BE2C (cell line): ENCODE measurements at regions not wholly inside any gene's neighbourhood (a gene's known extent, or its start where the extent isn't known, plus 50 kb on each side); places are given as distances from the start of the nearest gene placed in this dataset.

Experiments
- DNase-seq: peaks from one replicate; pipeline ENCODE4 v3.0.0-alpha.2; 2020
- H3K27me3 ChIP-seq: fragments of 250-450 bp; sonication (Bioruptor Pico); 2 replicates; pipeline ENCODE4 v1.5.1; 2020; ENCODE audit warnings: mild to moderate bottlenecking
- H3K36me3 ChIP-seq: fragments of 250-450 bp; sonication (Bioruptor Pico); 2 replicates; pipeline ENCODE4 v1.5.1; 2020; ENCODE audit warnings: mild to moderate bottlenecking
- H3K4me1 ChIP-seq: fragments of 250-450 bp; sonication (Bioruptor Pico); 2 replicates; pipeline ENCODE4 v1.5.1; 2020
- H3K4me3 ChIP-seq: 2 replicates; pipeline ENCODE4 v1.5.1; 2011; ENCODE audit warnings: low read depth, low read length
- H3K9me3 ChIP-seq: fragments of 250-450 bp; sonication (Bioruptor Pico); 2 replicates; pipeline ENCODE4 v1.5.1; 2020
- TF ChIP-seq, protein P1 (sequence below): IDR thresholded peaks from 2 replicates; pipeline ENCODE4 v1.5.1; 2012; ENCODE audit warnings: mild to moderate bottlenecking, low read depth, low read length

GRCh38 chr11:25991476-25991875 is 340.5 kb upstream of the ANO3 start:
- Histone ChIP-seq H3K27me3 (no peaks in the 10 kb centered on the region), H3K9me3 (no peaks in the 10 kb centered on the region), H3K4me1 (no peaks in the 10 kb centered on the region), H3K36me3 (no peaks in the 10 kb centered on the region), H3K4me3 (no peak overlapping the region)
- DNase-seq = no peak
- TF ChIP-seq, protein P1, sequence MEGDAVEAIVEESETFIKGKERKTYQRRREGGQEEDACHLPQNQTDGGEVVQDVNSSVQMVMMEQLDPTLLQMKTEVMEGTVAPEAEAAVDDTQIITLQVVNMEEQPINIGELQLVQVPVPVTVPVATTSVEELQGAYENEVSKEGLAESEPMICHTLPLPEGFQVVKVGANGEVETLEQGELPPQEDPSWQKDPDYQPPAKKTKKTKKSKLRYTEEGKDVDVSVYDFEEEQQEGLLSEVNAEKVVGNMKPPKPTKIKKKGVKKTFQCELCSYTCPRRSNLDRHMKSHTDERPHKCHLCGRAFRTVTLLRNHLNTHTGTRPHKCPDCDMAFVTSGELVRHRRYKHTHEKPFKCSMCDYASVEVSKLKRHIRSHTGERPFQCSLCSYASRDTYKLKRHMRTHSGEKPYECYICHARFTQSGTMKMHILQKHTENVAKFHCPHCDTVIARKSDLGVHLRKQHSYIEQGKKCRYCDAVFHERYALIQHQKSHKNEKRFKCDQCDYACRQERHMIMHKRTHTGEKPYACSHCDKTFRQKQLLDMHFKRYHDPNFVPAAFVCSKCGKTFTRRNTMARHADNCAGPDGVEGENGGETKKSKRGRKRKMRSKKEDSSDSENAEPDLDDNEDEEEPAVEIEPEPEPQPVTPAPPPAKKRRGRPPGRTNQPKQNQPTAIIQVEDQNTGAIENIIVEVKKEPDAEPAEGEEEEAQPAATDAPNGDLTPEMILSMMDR = no peak

DNA sequence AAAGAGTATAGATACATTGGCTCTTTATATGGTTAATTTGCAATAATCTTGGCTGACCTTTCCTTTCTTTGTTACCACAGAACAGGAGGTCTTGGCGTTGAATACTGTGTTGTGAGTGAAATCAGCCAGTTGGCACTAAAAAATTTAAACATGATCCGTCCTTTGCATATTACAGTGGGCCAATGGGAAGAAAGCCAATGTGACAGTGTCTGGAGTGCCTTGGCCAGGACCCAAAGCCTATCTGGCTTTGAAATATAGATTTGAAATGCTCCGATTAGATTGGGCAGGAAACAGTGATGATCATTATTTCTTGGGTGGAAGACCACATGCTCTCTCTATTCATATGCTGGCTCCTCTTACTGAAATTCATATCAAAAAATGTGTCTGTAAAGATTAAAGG is 339.6 kb upstream of the ANO3 start:
- no peaks in the 10 kb centered on the region for H3K27me3 ChIP-seq
- TF ChIP-seq, protein P1 = no peak
- no peak for DNase-seq
- no peak overlapping the region for H3K4me3 ChIP-seq
- no peaks in the 10 kb centered on the region for H3K9me3 ChIP-seq
- H3K4me1 ChIP-seq = no peaks in the 10 kb centered on the region
- no peaks in the 10 kb centered on the region for H3K36me3 ChIP-seq

DNA sequence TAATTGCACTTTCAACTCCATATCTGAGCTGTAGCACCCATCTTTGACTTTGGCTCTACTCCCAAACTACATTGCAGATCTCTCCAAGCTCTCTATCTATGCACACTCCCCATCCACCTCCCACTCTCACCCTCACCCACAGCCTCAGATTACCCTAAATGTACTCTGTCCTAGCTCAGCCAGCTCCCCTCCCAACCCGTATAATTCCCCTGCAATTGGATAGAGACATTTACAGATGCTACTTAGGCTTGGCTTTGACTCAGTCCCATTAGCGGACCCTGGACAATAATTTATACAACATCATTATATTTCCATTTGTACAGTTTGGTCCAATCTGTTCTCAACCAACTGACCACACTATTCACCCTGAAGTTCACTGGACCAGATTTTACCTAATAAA is 338.9 kb upstream of the ANO3 start:
- no peak for DNase-seq
- Histone ChIP-seq H3K4me1 (no peaks in the 10 kb centered on the region), H3K36me3 (no peaks in the 10 kb centered on the region), H3K4me3 (no peak overlapping the region), H3K27me3 (no peaks in the 10 kb centered on the region), H3K9me3 (no peaks in the 10 kb centered on the region)
- TF ChIP-seq, protein P1 = no peak

- no peaks in the 10 kb centered on the region for H3K4me1 ChIP-seq
- no peaks in the 10 kb centered on the region for H3K9me3 ChIP-seq
- no peaks in the 10 kb centered on the region for H3K36me3 ChIP-seq
- no peak overlapping the region for H3K4me3 ChIP-seq
- no peak for DNase-seq
- no peaks in the 10 kb centered on the region for H3K27me3 ChIP-seq
- TF ChIP-seq, protein P1 = no peak
These were observed 320.5 kb upstream of the ANO3 start for GRCh38 chr11:26011474-26011873.

- TF ChIP-seq, protein P1 = no peak
- Histone ChIP-seq H3K27me3 (no peaks in the 10 kb centered on the region), H3K36me3 (no peaks in the 10 kb centered on the region), H3K4me1 (no peaks in the 10 kb centered on the region), H3K4me3 (no peak overlapping the region), H3K9me3 (no peaks in the 10 kb centered on the region)
- no peak for DNase-seq
These were observed 317.3 kb upstream of the ANO3 start for GRCh38 chr11:26014456-26015115.

DNA sequence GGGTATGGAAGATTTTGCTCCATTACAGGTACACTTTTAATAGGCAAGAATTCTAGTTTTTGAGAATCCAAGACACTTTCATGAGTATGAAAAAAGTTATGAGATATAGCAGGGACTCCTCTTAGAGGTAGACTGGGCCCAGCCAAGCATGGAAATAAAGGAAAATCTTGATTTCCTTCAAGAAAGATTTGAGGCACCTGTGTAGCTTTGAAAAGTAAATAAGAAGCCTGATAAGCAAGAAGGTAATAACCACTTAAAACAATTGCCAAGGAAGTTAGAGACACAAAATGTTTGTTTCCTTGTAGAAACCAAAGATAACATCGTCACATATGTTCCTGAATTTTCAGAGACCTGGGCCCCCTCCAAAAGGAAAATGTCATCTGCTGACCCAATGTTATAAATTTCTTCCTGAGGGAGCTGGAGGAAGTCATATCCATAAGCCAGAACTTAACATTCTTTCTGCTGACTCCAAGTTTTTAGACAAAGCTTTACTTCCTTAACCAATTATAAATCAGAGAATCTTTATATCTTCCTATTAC is 314.5 kb upstream of the ANO3 start:
- Histone ChIP-seq H3K36me3 (no peaks in the 10 kb centered on the region), H3K4me1 (no peaks in the 10 kb centered on the region), H3K9me3 (no peaks in the 10 kb centered on the region), H3K4me3 (no peak overlapping the region), H3K27me3 (no peaks in the 10 kb centered on the region)
- TF ChIP-seq, protein P1 = no peak
- no peak for DNase-seq
